CD8-positive, alpha-beta memory T cell (primary cell): ENCODE measurements at regions not wholly inside any gene's neighbourhood (a gene's known extent, or its start where the extent isn't known, plus 50 kb on each side); places are given as distances from the start of the nearest gene placed in this dataset.

Source experiments
- CTCF ChIA-PET: fragments of 350-600 bp; sonication (Branson Sonifier 250); formaldehyde crosslinking; loops from one replicate; lab custom pipeline; 2021; ENCODE audit warnings: antibody characterized with exemption; lab: Charles Lee
- POLR2A ChIA-PET: fragments of 350-600 bp; sonication (Branson Sonifier 250); formaldehyde crosslinking; loops from one replicate; lab custom pipeline; 2021; ENCODE audit warnings: antibody characterized with exemption; lab: Charles Lee
- DNase-seq, 5 donors: peaks; one replicate each; pipeline versions ENCODE4 v3.0.0 to v3.0.0-alpha.2; 2020 to 2022; ENCODE audit warnings: mixed read lengths in 1 of 5
- H3K27ac ChIP-seq: one replicate; pipeline ENCODE4 v1.7.0; 2013; ENCODE audit warnings: low read depth, mild to moderate bottlenecking, low read length, moderate library complexity
- H3K27me3 ChIP-seq: 2 replicates; pipeline ENCODE4 v1.7.0; 2013; ENCODE audit warnings: low read length, mild to moderate bottlenecking; ENCODE audit not compliant: insufficient read depth, poor library complexity, severe bottlenecking
- H3K36me3 ChIP-seq: 2 replicates; pipeline ENCODE4 v1.7.0; 2013; ENCODE audit warnings: mild to moderate bottlenecking, low read length, moderate library complexity; ENCODE audit not compliant: insufficient read depth
- H3K4me1 ChIP-seq: 2 replicates; pipeline ENCODE4 v1.7.0; 2013; ENCODE audit warnings: mild to moderate bottlenecking, low read length, moderate library complexity; ENCODE audit not compliant: insufficient read depth
- H3K4me3 ChIP-seq: 2 replicates; pipeline ENCODE4 v1.7.0; 2013; ENCODE audit warnings: mild to moderate bottlenecking, low read length
- H3K9me3 ChIP-seq: 2 replicates; pipeline ENCODE4 v1.7.0; 2013; ENCODE audit warnings: mild to moderate bottlenecking, low read length
- H3K27ac Mint-ChIP-seq, 8 donors: one replicate each; pipeline ENCODE4 v1.8.0; 2020 to 2021; ENCODE audit warnings: mixed read lengths in 8 of 8, mild to moderate bottlenecking in 6 of 8, inconsistent platforms in 3 of 8, moderate library complexity in 3 of 8
- H3K27me3 Mint-ChIP-seq, 2 donors: one replicate each; pipeline ENCODE4 v1.8.0; 2020 to 2021; ENCODE audit warnings: mixed read lengths in 2 of 2, mild to moderate bottlenecking in 1 of 2, moderate library complexity in 1 of 2
- H3K36me3 Mint-ChIP-seq, 3 donors: one replicate each; pipeline ENCODE4 v1.8.0; 2020 to 2021; ENCODE audit warnings: mixed read lengths in 3 of 3, inconsistent platforms in 1 of 3, mild to moderate bottlenecking in 1 of 3
- H3K4me1 Mint-ChIP-seq, 3 donors: one replicate each; pipeline ENCODE4 v1.8.0; 2020 to 2021; ENCODE audit warnings: mixed read lengths in 3 of 3, inconsistent platforms in 1 of 3, mild to moderate bottlenecking in 1 of 3
- H3K4me3 Mint-ChIP-seq, 7 donors: one replicate each; pipeline ENCODE4 v1.8.0; 2020 to 2021; ENCODE audit warnings: mixed read lengths in 7 of 7, mild to moderate bottlenecking in 6 of 7, moderate library complexity in 4 of 7, inconsistent platforms in 2 of 7
- H3K9me3 Mint-ChIP-seq, 5 donors: one replicate each; pipeline ENCODE4 v1.8.0; 2020 to 2022; ENCODE audit warnings: mixed read lengths in 5 of 5, mild to moderate bottlenecking in 3 of 5, moderate library complexity in 2 of 5, inconsistent platforms in 1 of 5

- no peak for DNase-seq
- CTCF ChIA-PET: interaction anchor here (1.2 to 1.6 kb wide), 3 partner anchors 16 to 646 kb away, joined by 3 to 5 read pairs (median 3); no protein-coding TSS in a partner anchor
- Mint-ChIP-seq H3K36me3 (no peaks in the 10 kb centered on the region), H3K4me1 (peaks cover 0 to 4% (median 0%) of the 10 kb centered on the region in 3 donors), H3K9me3 (no peaks in the 10 kb centered on the region), H3K27ac (no peak overlapping the region), H3K27me3 (peaks cover 0 to 3% of the 10 kb centered on the region in 2 donors), H3K4me3 (no peak overlapping the region)
- no peaks in the 10 kb centered on the region for H3K4me1 ChIP-seq
- H3K27ac ChIP-seq: no peak overlapping the region
- H3K36me3 ChIP-seq: no peaks in the 10 kb centered on the region
- no peaks in the 10 kb centered on the region for H3K9me3 ChIP-seq
- no peaks in the 10 kb centered on the region for H3K27me3 ChIP-seq
- POLR2A ChIA-PET: no interaction called here
- no peak overlapping the region for H3K4me3 ChIP-seq
These were observed 432.7 kb upstream of the ARHGEF26 start for GRCh38 chr3:153688301-153689120.

GRCh38 chr3:153693207-153693606, 428.0 kb upstream of the ARHGEF26 start:
- POLR2A ChIA-PET: no interaction called here
- Histone ChIP-seq H3K36me3 (no peaks in the 10 kb centered on the region), H3K4me1 (no peaks in the 10 kb centered on the region), H3K27me3 (no peaks in the 10 kb centered on the region), H3K4me3 (no peak overlapping the region), H3K27ac (no peak overlapping the region), H3K9me3 (no peaks in the 10 kb centered on the region)
- H3K9me3 Mint-ChIP-seq: no peaks in the 10 kb centered on the region
- no peak overlapping the region for H3K4me3 Mint-ChIP-seq
- CTCF ChIA-PET: no interaction called here
- H3K4me1 Mint-ChIP-seq: peaks cover 0 to 5% (median 0%) of the 10 kb centered on the region in 3 donors
- H3K27ac Mint-ChIP-seq: no peak overlapping the region
- no peaks in the 10 kb centered on the region for H3K36me3 Mint-ChIP-seq
- H3K27me3 Mint-ChIP-seq: peaks cover 0 to 4% of the 10 kb centered on the region in 2 donors
- no peak for DNase-seq

GRCh38 chr3:153702106-153702505, 419.1 kb upstream of the ARHGEF26 start:
- DNase-seq: no peak
- H3K27me3 Mint-ChIP-seq: peaks cover 1 to 18% of the 10 kb centered on the region in 2 donors
- no peak overlapping the region for H3K4me3 Mint-ChIP-seq
- H3K4me1 Mint-ChIP-seq: no peaks in the 10 kb centered on the region
- Histone ChIP-seq H3K27me3 (no peaks in the 10 kb centered on the region), H3K36me3 (no peaks in the 10 kb centered on the region), H3K27ac (no peak overlapping the region), H3K9me3 (no peaks in the 10 kb centered on the region), H3K4me1 (no peaks in the 10 kb centered on the region), H3K4me3 (no peak overlapping the region)
- ChIA-PET CTCF (no interaction called here), POLR2A (no interaction called here)
- peaks cover 0 to 1% (median 0%) of the 10 kb centered on the region in 3 donors for H3K36me3 Mint-ChIP-seq
- no peak overlapping the region for H3K27ac Mint-ChIP-seq
- H3K9me3 Mint-ChIP-seq: peaks cover 0 to 1% (median 0%) of the 10 kb centered on the region in 5 donors

GRCh38 chr3:153704115-153704514, 417.1 kb upstream of the ARHGEF26 start:
- CTCF ChIA-PET: no interaction called here
- H3K4me3 Mint-ChIP-seq: no peak overlapping the region

GRCh38 chr3:153706706-153707105, 414.5 kb upstream of the ARHGEF26 start:
- no peak overlapping the region for H3K27ac ChIP-seq
- no peak overlapping the region for H3K4me3 ChIP-seq
- H3K36me3 ChIP-seq: no peaks in the 10 kb centered on the region
- POLR2A ChIA-PET: no interaction called here
- no peak for DNase-seq
- no peaks in the 10 kb centered on the region for H3K9me3 ChIP-seq
- H3K4me1 ChIP-seq: no peaks in the 10 kb centered on the region
- Mint-ChIP-seq H3K27ac (no peak overlapping the region), H3K36me3 (peaks cover 0 to 1% (median 0%) of the 10 kb centered on the region in 3 donors), H3K4me1 (no peaks in the 10 kb centered on the region), H3K27me3 (peaks cover 1 to 18% of the 10 kb centered on the region in 2 donors), H3K4me3 (no peak overlapping the region), H3K9me3 (peaks cover 0 to 5% (median 1%) of the 10 kb centered on the region in 5 donors)
- H3K27me3 ChIP-seq: no peaks in the 10 kb centered on the region
- CTCF ChIA-PET: no interaction called here

More at GRCh38 chr3:153704115-153704514, 417.1 kb upstream of the ARHGEF26 start:
- Histone ChIP-seq H3K36me3 (no peaks in the 10 kb centered on the region), H3K4me3 (no peak overlapping the region), H3K4me1 (no peaks in the 10 kb centered on the region), H3K9me3 (no peaks in the 10 kb centered on the region), H3K27me3 (no peaks in the 10 kb centered on the region), H3K27ac (no peak overlapping the region)
- Mint-ChIP-seq H3K27ac (no peak overlapping the region), H3K36me3 (peaks cover 0 to 1% (median 0%) of the 10 kb centered on the region in 3 donors), H3K9me3 (peaks cover 0 to 1% (median 0%) of the 10 kb centered on the region in 5 donors), H3K4me1 (no peaks in the 10 kb centered on the region), H3K27me3 (peaks cover 1 to 18% of the 10 kb centered on the region in 2 donors)
- POLR2A ChIA-PET: no interaction called here
- DNase-seq: no peak

- peaks cover 0 to 6% (median 0%) of the 10 kb centered on the region in 5 donors for H3K9me3 Mint-ChIP-seq
- H3K4me3 Mint-ChIP-seq: no peak overlapping the region
- no peaks in the 10 kb centered on the region for H3K36me3 ChIP-seq
- H3K27ac ChIP-seq: no peak overlapping the region
- no peaks in the 10 kb centered on the region for H3K9me3 ChIP-seq
- H3K4me1 ChIP-seq: no peaks in the 10 kb centered on the region
- H3K4me3 ChIP-seq: no peak overlapping the region
- DNase-seq: no peak
- H3K36me3 Mint-ChIP-seq: peaks cover 0 to 4% (median 0%) of the 10 kb centered on the region in 3 donors
- H3K4me1 Mint-ChIP-seq: no peaks in the 10 kb centered on the region
- no peaks in the 10 kb centered on the region for H3K27me3 ChIP-seq
- H3K27me3 Mint-ChIP-seq: peaks cover 0 to 7% of the 10 kb centered on the region in 2 donors
- ChIA-PET CTCF (no interaction called here), POLR2A (no interaction called here)
- H3K27ac Mint-ChIP-seq: no peak overlapping the region
These were observed 407.2 kb upstream of the ARHGEF26 start for GRCh38 chr3:153714016-153714415.

- Mint-ChIP-seq H3K27me3 (peaks cover 0 to 7% of the 10 kb centered on the region in 2 donors), H3K36me3 (peaks cover 0 to 4% (median 0%) of the 10 kb centered on the region in 3 donors), H3K9me3 (peaks cover 0 to 6% (median 0%) of the 10 kb centered on the region in 5 donors), H3K4me1 (no peaks in the 10 kb centered on the region), H3K27ac (peak overlapping the region in 1 of 8 donors; percentile 1), H3K4me3 (no peak overlapping the region)
- DNase-seq: no peak
- POLR2A ChIA-PET: no interaction called here
- H3K27me3 ChIP-seq: no peaks in the 10 kb centered on the region
- H3K4me1 ChIP-seq: no peaks in the 10 kb centered on the region
- H3K27ac ChIP-seq: no peak overlapping the region
- CTCF ChIA-PET: no interaction called here
- no peaks in the 10 kb centered on the region for H3K9me3 ChIP-seq
- no peak overlapping the region for H3K4me3 ChIP-seq
- no peaks in the 10 kb centered on the region for H3K36me3 ChIP-seq
These were observed 406.5 kb upstream of the ARHGEF26 start for GRCh38 chr3:153714588-153715290.

GRCh38 chr3:153722157-153722556, 399.0 kb upstream of the ARHGEF26 start:
- Histone ChIP-seq H3K4me3 (no peak overlapping the region), H3K9me3 (no peaks in the 10 kb centered on the region), H3K36me3 (no peaks in the 10 kb centered on the region), H3K4me1 (no peaks in the 10 kb centered on the region), H3K27ac (no peak overlapping the region), H3K27me3 (no peaks in the 10 kb centered on the region)
- ChIA-PET CTCF (no interaction called here), POLR2A (no interaction called here)
- Mint-ChIP-seq H3K4me3 (no peak overlapping the region), H3K4me1 (no peaks in the 10 kb centered on the region), H3K27me3 (peaks cover 0 to 28% of the 10 kb centered on the region in 2 donors), H3K36me3 (peaks cover 0 to 3% (median 0%) of the 10 kb centered on the region in 3 donors), H3K27ac (no peak overlapping the region), H3K9me3 (no peaks in the 10 kb centered on the region)
- DNase-seq: no peak
